SK-N-SH treated with all-trans-retinoic acid at 6 μM for 48 hours (cell line): ENCODE measurements at regions not wholly inside any gene's neighbourhood (a gene's known extent, or its start where the extent isn't known, plus 50 kb on each side); places are given as distances from the start of the nearest gene placed in this dataset.

Experiments
- ARNTL ChIP-seq: fragments of 450-650 bp; formaldehyde crosslinking; IDR thresholded peaks from 2 replicates; pipeline ENCODE4 v1.5.0; 2020; ENCODE audit warnings: low read depth, mild to moderate bottlenecking, moderate library complexity, borderline replicate concordance
- ESRRG ChIP-seq: fragments of 250-450 bp; sonication (Bioruptor Pico); IDR thresholded peaks from 2 replicates; pipeline ENCODE4 v1.6.1; 2021; ENCODE audit warnings: mild to moderate bottlenecking
- ISL1 ChIP-seq: fragments of 250-450 bp; sonication (Bioruptor Pico); IDR thresholded peaks from 2 replicates; pipeline ENCODE4 v2.1.2; 2022; ENCODE audit warnings: mild to moderate bottlenecking, moderate library complexity
- OSR1 ChIP-seq: fragments of 250-450 bp; sonication (Bioruptor Pico); IDR thresholded peaks from 2 replicates; pipeline ENCODE4 v1.8.0; 2022; ENCODE audit warnings: moderate library complexity, mild to moderate bottlenecking, inconsistent platforms
- RARB ChIP-seq: fragments of 250-450 bp; sonication (Bioruptor Pico); IDR thresholded peaks from 2 replicates; pipeline ENCODE4 v1.8.0; 2021; ENCODE audit warnings: mild to moderate bottlenecking, moderate library complexity
- TOX ChIP-seq: fragments of 250-450 bp; sonication (Bioruptor Pico); IDR thresholded peaks from 2 replicates; pipeline ENCODE4 v1.8.0; 2021; ENCODE audit warnings: mild to moderate bottlenecking, moderate library complexity, borderline replicate concordance
- ZC3H10 ChIP-seq: fragments of 250-450 bp; sonication (Bioruptor Pico); IDR thresholded peaks from 2 replicates; pipeline ENCODE4 v1.5.1; 2021; ENCODE audit warnings: mild to moderate bottlenecking, moderate library complexity
- TF ChIP-seq, protein P1 (sequence below): fragments of 250-450 bp; sonication (Bioruptor Pico); IDR thresholded peaks from 2 replicates; pipeline ENCODE4 v1.5.1; 2020; ENCODE audit warnings: low read depth, mild to moderate bottlenecking, moderate library complexity
- TF ChIP-seq, protein P2 (sequence below): fragments of 250-450 bp; sonication (Bioruptor Pico); IDR thresholded peaks from 2 replicates; pipeline ENCODE4 v1.8.0; 2020; ENCODE audit warnings: mild to moderate bottlenecking, moderate library complexity, borderline replicate concordance

DNA sequence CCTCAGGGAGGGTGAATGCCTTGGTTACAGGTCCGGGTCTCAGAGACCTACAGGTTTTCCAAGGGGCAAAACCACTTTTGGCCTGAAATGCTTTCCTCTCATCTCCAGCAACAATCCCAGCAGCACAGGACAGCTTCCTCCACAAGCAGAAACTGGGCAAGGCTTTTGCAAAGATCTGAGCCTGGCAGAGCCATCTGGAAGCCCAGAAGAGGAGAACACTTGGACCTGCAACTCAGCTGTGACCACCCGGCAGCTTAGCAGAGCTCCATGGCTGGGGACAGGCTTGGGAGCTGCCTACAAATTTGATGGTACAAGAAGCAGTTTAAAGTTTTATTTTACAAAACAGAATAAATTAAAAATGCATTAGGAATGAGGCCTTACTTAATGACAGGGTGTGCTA lies 90.0 kb upstream of the KCND3 start:
- TF ChIP-seq ISL1 (CRISPR knock-in tag) (no peak), ESRRG (CRISPR knock-in tag) (no peak), ARNTL (CRISPR knock-in tag) (no peak), ZC3H10 (CRISPR knock-in tag) (no peak), OSR1 (CRISPR knock-in tag) (no peak), RARB (CRISPR knock-in tag) (no peak), TOX (CRISPR knock-in tag) (no peak)
- TF ChIP-seq, protein P1, sequence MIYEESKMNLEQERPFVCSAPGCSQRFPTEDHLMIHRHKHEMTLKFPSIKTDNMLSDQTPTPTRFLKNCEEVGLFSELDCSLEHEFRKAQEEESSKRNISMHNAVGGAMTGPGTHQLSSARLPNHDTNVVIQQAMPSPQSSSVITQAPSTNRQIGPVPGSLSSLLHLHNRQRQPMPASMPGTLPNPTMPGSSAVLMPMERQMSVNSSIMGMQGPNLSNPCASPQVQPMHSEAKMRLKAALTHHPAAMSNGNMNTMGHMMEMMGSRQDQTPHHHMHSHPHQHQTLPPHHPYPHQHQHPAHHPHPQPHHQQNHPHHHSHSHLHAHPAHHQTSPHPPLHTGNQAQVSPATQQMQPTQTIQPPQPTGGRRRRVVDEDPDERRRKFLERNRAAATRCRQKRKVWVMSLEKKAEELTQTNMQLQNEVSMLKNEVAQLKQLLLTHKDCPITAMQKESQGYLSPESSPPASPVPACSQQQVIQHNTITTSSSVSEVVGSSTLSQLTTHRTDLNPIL (CRISPR knock-in tag), result no peak
- TF ChIP-seq, protein P2, sequence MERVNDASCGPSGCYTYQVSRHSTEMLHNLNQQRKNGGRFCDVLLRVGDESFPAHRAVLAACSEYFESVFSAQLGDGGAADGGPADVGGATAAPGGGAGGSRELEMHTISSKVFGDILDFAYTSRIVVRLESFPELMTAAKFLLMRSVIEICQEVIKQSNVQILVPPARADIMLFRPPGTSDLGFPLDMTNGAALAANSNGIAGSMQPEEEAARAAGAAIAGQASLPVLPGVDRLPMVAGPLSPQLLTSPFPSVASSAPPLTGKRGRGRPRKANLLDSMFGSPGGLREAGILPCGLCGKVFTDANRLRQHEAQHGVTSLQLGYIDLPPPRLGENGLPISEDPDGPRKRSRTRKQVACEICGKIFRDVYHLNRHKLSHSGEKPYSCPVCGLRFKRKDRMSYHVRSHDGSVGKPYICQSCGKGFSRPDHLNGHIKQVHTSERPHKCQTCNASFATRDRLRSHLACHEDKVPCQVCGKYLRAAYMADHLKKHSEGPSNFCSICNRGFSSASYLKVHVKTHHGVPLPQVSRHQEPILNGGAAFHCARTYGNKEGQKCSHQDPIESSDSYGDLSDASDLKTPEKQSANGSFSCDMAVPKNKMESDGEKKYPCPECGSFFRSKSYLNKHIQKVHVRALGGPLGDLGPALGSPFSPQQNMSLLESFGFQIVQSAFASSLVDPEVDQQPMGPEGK (CRISPR knock-in tag), result no peak
